GM23338 (cell line): ENCODE measurements at regions not wholly inside any gene's neighbourhood (a gene's known extent, or its start where the extent isn't known, plus 50 kb on each side); places are given as distances from the start of the nearest gene placed in this dataset.

Source experiments
- ATAC-seq: fragments of 200-7000 bp; cut with Tn5 transposase; 3 replicates; pipeline ENCODE4 v1.9.1; 2020
- DNase-seq: peaks from one replicate; pipeline ENCODE4 v3.0.0-alpha.2; 2015; ENCODE audit warnings: low spot score
- H2AFZ ChIP-seq: fragments of 200-600 bp; sonication (generic); 2 replicates; pipeline ENCODE4 v1.8.0; 2016; ENCODE audit warnings: antibody characterized with exemption, mild to moderate bottlenecking, moderate library complexity
- H3F3A ChIP-seq: fragments of 200-600 bp; sonication (generic); replicated peaks from 2 replicates; pipeline ENCODE4 v1.8.0; 2017; ENCODE audit warnings: antibody characterized with exemption, mixed run types, low read depth
- H3K27ac ChIP-seq: fragments of 200-600 bp; sonication (generic); 2 replicates; pipeline ENCODE4 v1.6.1; 2016; ENCODE audit warnings: low read depth
- H3K27me3 ChIP-seq: fragments of 200-600 bp; sonication (generic); 2 replicates; pipeline ENCODE4 v1.8.0; 2016; ENCODE audit warnings: mild to moderate bottlenecking, mixed run types, moderate library complexity; ENCODE audit not compliant: insufficient read depth
- H3K36me3 ChIP-seq: fragments of 200-600 bp; sonication (generic); 2 replicates; pipeline ENCODE4 v1.8.0; 2016; ENCODE audit warnings: mild to moderate bottlenecking; ENCODE audit not compliant: insufficient read depth
- H3K4me1 ChIP-seq: fragments of 200-600 bp; sonication (generic); 2 replicates; pipeline ENCODE4 v1.8.0; 2016; ENCODE audit warnings: mild to moderate bottlenecking, moderate library complexity; ENCODE audit not compliant: insufficient read depth
- H3K4me2 ChIP-seq: fragments of 200-600 bp; sonication (generic); 2 replicates; pipeline ENCODE4 v1.7.1; 2017; ENCODE audit warnings: mixed run types
- H3K4me3 ChIP-seq: fragments of 200-600 bp; sonication (generic); 2 replicates; pipeline ENCODE4 v1.6.1; 2016; ENCODE audit warnings: mixed run types
- H3K79me2 ChIP-seq: fragments of 200-600 bp; sonication (generic); replicated peaks from 2 replicates; pipeline ENCODE4 v1.8.0; 2017; ENCODE audit warnings: mild to moderate bottlenecking; ENCODE audit not compliant: insufficient read depth
- H3K9me2 ChIP-seq: fragments of 200-600 bp; sonication (generic); 2 replicates; pipeline ENCODE4 v1.8.0; 2017; ENCODE audit not compliant: insufficient read depth
- H4K20me1 ChIP-seq: fragments of 200-600 bp; sonication (generic); replicated peaks from 2 replicates; pipeline ENCODE4 v1.8.0; 2017; ENCODE audit warnings: mild to moderate bottlenecking; ENCODE audit not compliant: insufficient read depth
- H3K27ac Mint-ChIP-seq: 2 replicates; pipeline ENCODE4 v1.8.0; 2020; ENCODE audit warnings: inconsistent platforms, mild to moderate bottlenecking, moderate library complexity, mixed read lengths
- H3K27me3 Mint-ChIP-seq: 3 replicates; pipeline ENCODE4 v1.8.0; 2022; ENCODE audit warnings: low read depth, mild to moderate bottlenecking, moderate library complexity, mixed read lengths, inconsistent platforms; ENCODE audit not compliant: insufficient read depth, poor library complexity
- H3K36me3 Mint-ChIP-seq: 3 replicates; pipeline ENCODE4 v1.8.0; 2021; ENCODE audit warnings: low read depth, mild to moderate bottlenecking, inconsistent platforms, moderate library complexity, mixed read lengths
- H3K4me1 Mint-ChIP-seq: 3 replicates; pipeline ENCODE4 v1.8.0; 2020; ENCODE audit warnings: mild to moderate bottlenecking, inconsistent platforms, mixed read lengths
- H3K4me3 Mint-ChIP-seq: 3 replicates; pipeline ENCODE4 v1.8.0; 2021; ENCODE audit warnings: moderate library complexity, mild to moderate bottlenecking, inconsistent platforms, mixed read lengths
- H3K9me3 Mint-ChIP-seq: 3 replicates; pipeline ENCODE4 v1.8.0; 2020; ENCODE audit warnings: moderate library complexity, mild to moderate bottlenecking, inconsistent platforms, mixed read lengths
- CREB1 ChIP-seq: fragments of 250-450 bp; sonication (Bioruptor Pico); IDR thresholded peaks from 2 replicates; pipeline ENCODE4 v1.5.0; 2020; ENCODE audit warnings: low read depth, mild to moderate bottlenecking, moderate library complexity
- EZH2 ChIP-seq: fragments of 200-600 bp; sonication (generic); IDR thresholded peaks from one replicate; pipeline ENCODE4 v1.8.0; 2017; ENCODE audit warnings: antibody characterized with exemption, mild to moderate bottlenecking, low read depth; ENCODE audit not compliant: unreplicated experiment
- EZH2phosphoT487 ChIP-seq: fragments of 200-600 bp; sonication (generic); IDR thresholded peaks from one replicate; pipeline ENCODE4 v1.8.1; 2018; ENCODE audit warnings: antibody characterized with exemption; ENCODE audit not compliant: unreplicated experiment
- JUNB ChIP-seq: IDR thresholded peaks from one replicate; pipeline ENCODE4 v1.6.1; 2016; ENCODE audit warnings: antibody characterized with exemption; ENCODE audit not compliant: unreplicated experiment
- NANOG ChIP-seq: IDR thresholded peaks from 2 replicates; pipeline ENCODE4 v1.6.1; 2016; ENCODE audit warnings: antibody characterized with exemption, borderline replicate concordance
- STAT1 ChIP-seq: IDR thresholded peaks from one replicate; pipeline ENCODE4 v1.6.1; 2016; ENCODE audit warnings: antibody characterized with exemption; ENCODE audit not compliant: unreplicated experiment
- ZNF114 ChIP-seq: fragments of 250-450 bp; sonication (Bioruptor Pico); IDR thresholded peaks from 2 replicates; pipeline ENCODE4 v1.5.0; 2020; ENCODE audit warnings: mild to moderate bottlenecking, moderate library complexity
- ZNF331 ChIP-seq: fragments of 250-450 bp; sonication (Bioruptor Pico); IDR thresholded peaks from 2 replicates; pipeline ENCODE4 v1.5.0; 2020; ENCODE audit warnings: low read depth, mild to moderate bottlenecking, moderate library complexity
- TF ChIP-seq, protein P1 (sequence below), 2 experiments: fragments of 200-600 bp in 1 of 2; sonication (generic) in 1 of 2; conservative IDR thresholded peaks; 2 replicates each; pipeline versions ENCODE4 v1.5.1 to v1.6.1; 2016 to 2017; ENCODE audit warnings: antibody characterized with exemption in 2 of 2, low read depth in 2 of 2, mild to moderate bottlenecking in 2 of 2, moderate library complexity in 1 of 2
- TF ChIP-seq, protein P2 (sequence below): IDR thresholded peaks from one replicate; pipeline ENCODE4 v1.6.1; 2018; ENCODE audit warnings: antibody characterized with exemption; ENCODE audit not compliant: unreplicated experiment
- TF ChIP-seq, protein P3 (sequence below): fragments of 250-450 bp; sonication (Bioruptor Pico); IDR thresholded peaks from 2 replicates; pipeline ENCODE4 v1.5.0; 2020; ENCODE audit warnings: mild to moderate bottlenecking, moderate library complexity
- TF ChIP-seq, protein P4 (sequence below): IDR thresholded peaks from 2 replicates; pipeline ENCODE4 v1.6.1; 2016; ENCODE audit warnings: antibody characterized with exemption

DNA sequence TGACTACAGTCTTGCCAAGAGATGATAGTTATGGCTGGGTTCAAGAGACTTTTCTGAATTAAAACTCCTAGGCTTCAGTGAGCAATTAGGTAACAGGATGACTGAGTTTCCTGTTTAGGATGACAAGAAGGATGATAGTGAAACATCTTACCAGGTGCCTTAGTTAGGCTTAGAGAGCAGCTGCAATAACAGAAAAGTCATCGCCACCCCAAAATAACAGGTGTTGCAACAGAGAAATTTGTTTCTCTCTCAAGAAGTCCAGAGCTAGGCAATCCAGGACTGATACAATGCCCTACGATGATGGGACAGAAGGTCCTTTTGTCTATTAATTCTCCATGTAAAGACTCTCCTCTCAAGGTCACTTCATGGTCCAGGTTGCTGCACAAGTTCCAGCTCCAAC is 361.8 kb downstream of the CAAP1 start:
- no peak overlapping the region for H3K4me3 ChIP-seq
- H3K4me2 ChIP-seq: no peak overlapping the region
- H3K4me3 Mint-ChIP-seq: no peak overlapping the region
- ATAC-seq: no peak
- no peaks in the 10 kb centered on the region for H3K4me1 ChIP-seq
- H3K27ac ChIP-seq: no peak overlapping the region
- H3K9me2 ChIP-seq: 0 out of 2 replicates have a peak, but pooled peaks cover 3% of the 10 kb centered on the region
- H3K79me2 ChIP-seq: no peaks in the 10 kb centered on the region
- H3K27me3 ChIP-seq: no peaks in the 10 kb centered on the region
- no peak overlapping the region for H3K27ac Mint-ChIP-seq
- H4K20me1 ChIP-seq: no peaks in the 10 kb centered on the region
- no peak for DNase-seq
- no peaks in the 10 kb centered on the region for H3K36me3 ChIP-seq
- no peaks in the 10 kb centered on the region for H3K4me1 Mint-ChIP-seq
- no peak overlapping the region for H2AFZ ChIP-seq
- TF ChIP-seq, protein P1, sequence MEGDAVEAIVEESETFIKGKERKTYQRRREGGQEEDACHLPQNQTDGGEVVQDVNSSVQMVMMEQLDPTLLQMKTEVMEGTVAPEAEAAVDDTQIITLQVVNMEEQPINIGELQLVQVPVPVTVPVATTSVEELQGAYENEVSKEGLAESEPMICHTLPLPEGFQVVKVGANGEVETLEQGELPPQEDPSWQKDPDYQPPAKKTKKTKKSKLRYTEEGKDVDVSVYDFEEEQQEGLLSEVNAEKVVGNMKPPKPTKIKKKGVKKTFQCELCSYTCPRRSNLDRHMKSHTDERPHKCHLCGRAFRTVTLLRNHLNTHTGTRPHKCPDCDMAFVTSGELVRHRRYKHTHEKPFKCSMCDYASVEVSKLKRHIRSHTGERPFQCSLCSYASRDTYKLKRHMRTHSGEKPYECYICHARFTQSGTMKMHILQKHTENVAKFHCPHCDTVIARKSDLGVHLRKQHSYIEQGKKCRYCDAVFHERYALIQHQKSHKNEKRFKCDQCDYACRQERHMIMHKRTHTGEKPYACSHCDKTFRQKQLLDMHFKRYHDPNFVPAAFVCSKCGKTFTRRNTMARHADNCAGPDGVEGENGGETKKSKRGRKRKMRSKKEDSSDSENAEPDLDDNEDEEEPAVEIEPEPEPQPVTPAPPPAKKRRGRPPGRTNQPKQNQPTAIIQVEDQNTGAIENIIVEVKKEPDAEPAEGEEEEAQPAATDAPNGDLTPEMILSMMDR (conservative IDR thresholded peaks at IDR 0.05; ENCODE audit: low read depth in 2 of 2): no peak
- TF ChIP-seq EZH2phosphoT487: no peak
- TF ChIP-seq STAT1: no peak
- TF ChIP-seq, protein P2, sequence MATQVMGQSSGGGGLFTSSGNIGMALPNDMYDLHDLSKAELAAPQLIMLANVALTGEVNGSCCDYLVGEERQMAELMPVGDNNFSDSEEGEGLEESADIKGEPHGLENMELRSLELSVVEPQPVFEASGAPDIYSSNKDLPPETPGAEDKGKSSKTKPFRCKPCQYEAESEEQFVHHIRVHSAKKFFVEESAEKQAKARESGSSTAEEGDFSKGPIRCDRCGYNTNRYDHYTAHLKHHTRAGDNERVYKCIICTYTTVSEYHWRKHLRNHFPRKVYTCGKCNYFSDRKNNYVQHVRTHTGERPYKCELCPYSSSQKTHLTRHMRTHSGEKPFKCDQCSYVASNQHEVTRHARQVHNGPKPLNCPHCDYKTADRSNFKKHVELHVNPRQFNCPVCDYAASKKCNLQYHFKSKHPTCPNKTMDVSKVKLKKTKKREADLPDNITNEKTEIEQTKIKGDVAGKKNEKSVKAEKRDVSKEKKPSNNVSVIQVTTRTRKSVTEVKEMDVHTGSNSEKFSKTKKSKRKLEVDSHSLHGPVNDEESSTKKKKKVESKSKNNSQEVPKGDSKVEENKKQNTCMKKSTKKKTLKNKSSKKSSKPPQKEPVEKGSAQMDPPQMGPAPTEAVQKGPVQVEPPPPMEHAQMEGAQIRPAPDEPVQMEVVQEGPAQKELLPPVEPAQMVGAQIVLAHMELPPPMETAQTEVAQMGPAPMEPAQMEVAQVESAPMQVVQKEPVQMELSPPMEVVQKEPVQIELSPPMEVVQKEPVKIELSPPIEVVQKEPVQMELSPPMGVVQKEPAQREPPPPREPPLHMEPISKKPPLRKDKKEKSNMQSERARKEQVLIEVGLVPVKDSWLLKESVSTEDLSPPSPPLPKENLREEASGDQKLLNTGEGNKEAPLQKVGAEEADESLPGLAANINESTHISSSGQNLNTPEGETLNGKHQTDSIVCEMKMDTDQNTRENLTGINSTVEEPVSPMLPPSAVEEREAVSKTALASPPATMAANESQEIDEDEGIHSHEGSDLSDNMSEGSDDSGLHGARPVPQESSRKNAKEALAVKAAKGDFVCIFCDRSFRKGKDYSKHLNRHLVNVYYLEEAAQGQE: no peak
- TF ChIP-seq, protein P3, sequence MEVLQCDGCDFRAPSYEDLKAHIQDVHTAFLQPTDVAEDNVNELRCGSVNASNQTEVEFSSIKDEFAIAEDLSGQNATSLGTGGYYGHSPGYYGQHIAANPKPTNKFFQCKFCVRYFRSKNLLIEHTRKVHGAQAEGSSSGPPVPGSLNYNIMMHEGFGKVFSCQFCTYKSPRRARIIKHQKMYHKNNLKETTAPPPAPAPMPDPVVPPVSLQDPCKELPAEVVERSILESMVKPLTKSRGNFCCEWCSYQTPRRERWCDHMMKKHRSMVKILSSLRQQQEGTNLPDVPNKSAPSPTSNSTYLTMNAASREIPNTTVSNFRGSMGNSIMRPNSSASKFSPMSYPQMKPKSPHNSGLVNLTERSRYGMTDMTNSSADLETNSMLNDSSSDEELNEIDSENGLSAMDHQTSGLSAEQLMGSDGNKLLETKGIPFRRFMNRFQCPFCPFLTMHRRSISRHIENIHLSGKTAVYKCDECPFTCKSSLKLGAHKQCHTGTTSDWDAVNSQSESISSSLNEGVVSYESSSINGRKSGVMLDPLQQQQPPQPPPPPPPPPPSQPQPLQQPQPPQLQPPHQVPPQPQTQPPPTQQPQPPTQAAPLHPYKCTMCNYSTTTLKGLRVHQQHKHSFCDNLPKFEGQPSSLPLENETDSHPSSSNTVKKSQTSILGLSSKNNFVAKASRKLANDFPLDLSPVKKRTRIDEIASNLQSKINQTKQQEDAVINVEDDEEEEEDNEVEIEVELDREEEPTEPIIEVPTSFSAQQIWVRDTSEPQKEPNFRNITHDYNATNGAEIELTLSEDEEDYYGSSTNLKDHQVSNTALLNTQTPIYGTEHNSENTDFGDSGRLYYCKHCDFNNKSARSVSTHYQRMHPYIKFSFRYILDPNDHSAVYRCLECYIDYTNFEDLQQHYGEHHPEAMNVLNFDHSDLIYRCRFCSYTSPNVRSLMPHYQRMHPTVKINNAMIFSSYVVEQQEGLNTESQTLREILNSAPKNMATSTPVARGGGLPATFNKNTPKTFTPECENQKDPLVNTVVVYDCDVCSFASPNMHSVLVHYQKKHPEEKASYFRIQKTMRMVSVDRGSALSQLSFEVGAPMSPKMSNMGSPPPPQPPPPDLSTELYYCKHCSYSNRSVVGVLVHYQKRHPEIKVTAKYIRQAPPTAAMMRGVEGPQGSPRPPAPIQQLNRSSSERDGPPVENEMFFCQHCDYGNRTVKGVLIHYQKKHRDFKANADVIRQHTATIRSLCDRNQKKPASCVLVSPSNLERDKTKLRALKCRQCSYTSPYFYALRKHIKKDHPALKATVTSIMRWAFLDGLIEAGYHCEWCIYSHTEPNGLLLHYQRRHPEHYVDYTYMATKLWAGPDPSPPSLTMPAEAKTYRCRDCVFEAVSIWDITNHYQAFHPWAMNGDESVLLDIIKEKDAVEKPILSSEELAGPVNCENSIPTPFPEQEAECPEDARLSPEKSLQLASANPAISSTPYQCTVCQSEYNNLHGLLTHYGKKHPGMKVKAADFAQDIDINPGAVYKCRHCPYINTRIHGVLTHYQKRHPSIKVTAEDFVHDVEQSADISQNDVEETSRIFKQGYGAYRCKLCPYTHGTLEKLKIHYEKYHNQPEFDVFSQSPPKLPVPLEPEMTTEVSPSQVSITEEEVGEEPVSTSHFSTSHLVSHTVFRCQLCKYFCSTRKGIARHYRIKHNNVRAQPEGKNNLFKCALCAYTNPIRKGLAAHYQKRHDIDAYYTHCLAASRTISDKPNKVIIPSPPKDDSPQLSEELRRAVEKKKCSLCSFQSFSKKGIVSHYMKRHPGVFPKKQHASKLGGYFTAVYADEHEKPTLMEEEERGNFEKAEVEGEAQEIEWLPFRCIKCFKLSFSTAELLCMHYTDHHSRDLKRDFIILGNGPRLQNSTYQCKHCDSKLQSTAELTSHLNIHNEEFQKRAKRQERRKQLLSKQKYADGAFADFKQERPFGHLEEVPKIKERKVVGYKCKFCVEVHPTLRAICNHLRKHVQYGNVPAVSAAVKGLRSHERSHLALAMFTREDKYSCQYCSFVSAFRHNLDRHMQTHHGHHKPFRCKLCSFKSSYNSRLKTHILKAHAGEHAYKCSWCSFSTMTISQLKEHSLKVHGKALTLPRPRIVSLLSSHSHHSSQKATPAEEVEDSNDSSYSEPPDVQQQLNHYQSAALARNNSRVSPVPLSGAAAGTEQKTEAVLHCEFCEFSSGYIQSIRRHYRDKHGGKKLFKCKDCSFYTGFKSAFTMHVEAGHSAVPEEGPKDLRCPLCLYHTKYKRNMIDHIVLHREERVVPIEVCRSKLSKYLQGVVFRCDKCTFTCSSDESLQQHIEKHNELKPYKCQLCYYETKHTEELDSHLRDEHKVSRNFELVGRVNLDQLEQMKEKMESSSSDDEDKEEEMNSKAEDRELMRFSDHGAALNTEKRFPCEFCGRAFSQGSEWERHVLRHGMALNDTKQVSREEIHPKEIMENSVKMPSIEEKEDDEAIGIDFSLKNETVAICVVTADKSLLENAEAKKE (CRISPR knock-in tag): no peak
- TF ChIP-seq CREB1: no peak
- no peak for TF ChIP-seq JUNB
- no peak for TF ChIP-seq ZNF331
- TF ChIP-seq ZNF114 (CRISPR knock-in tag): no peak
- TF ChIP-seq, protein P4, sequence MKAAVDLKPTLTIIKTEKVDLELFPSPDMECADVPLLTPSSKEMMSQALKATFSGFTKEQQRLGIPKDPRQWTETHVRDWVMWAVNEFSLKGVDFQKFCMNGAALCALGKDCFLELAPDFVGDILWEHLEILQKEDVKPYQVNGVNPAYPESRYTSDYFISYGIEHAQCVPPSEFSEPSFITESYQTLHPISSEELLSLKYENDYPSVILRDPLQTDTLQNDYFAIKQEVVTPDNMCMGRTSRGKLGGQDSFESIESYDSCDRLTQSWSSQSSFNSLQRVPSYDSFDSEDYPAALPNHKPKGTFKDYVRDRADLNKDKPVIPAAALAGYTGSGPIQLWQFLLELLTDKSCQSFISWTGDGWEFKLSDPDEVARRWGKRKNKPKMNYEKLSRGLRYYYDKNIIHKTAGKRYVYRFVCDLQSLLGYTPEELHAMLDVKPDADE: no peak
- no peak for TF ChIP-seq EZH2
- TF ChIP-seq NANOG: no peak
- H3K36me3 Mint-ChIP-seq: no peaks in the 10 kb centered on the region
- H3F3A ChIP-seq: no peaks in the 10 kb centered on the region
- no peaks in the 10 kb centered on the region for H3K9me3 Mint-ChIP-seq
- H3K27me3 Mint-ChIP-seq: peaks cover 2% of the 10 kb centered on the region
